Vagina (tissue), 2 donors: ENCODE measurements at regions not wholly inside any gene's neighbourhood (a gene's known extent, or its start where the extent isn't known, plus 50 kb on each side); places are given as distances from the start of the nearest gene placed in this dataset.
"Not testable (repeated sequence)": the region's sequence is repeated elsewhere in the genome, so short reads cannot be mapped to it uniquely, and the experiment has no call there.

Experiments used
- DNase-seq, 2 donors: peaks; one replicate each; pipeline ENCODE4 v3.0.0-alpha.2; 2017; ENCODE audit errors: extremely low spot score in 2 of 2
- H3K27ac ChIP-seq: fragments of 200-600 bp; sonication (generic); one replicate; pipeline ENCODE4 v1.5.1; 2019
- H3K27me3 ChIP-seq: fragments of 200-600 bp; sonication (generic); one replicate; pipeline ENCODE4 v1.5.1; 2019
- H3K36me3 ChIP-seq, 2 donors: fragments of 200-600 bp; sonication (generic); one replicate each; pipeline ENCODE4 v1.5.1; 2017 to 2019
- H3K4me1 ChIP-seq: fragments of 200-600 bp; sonication (generic); one replicate; pipeline ENCODE4 v1.5.1; 2019
- H3K4me3 ChIP-seq, 2 donors: fragments of 200-600 bp; sonication (generic); 1 replicate in 1 of 2; 2 replicates in 1 of 2; pipeline ENCODE4 v1.5.1; 2016 to 2019
- H3K9me3 ChIP-seq: fragments of 200-600 bp; sonication (generic); one replicate; pipeline ENCODE4 v1.5.1; 2019
- POLR2A ChIP-seq, 2 donors: fragments of 450-650 bp; IDR thresholded peaks; one replicate each; pipeline ENCODE4 v1.6.1; 2017; ENCODE audit warnings: antibody characterized with exemption in 2 of 2, mild to moderate bottlenecking in 2 of 2, moderate library complexity in 2 of 2
- POLR2AphosphoS5 ChIP-seq, 2 donors: sonication (generic); formaldehyde crosslinking; IDR thresholded peaks; one replicate each; pipeline ENCODE4 v1.9.0; 2017; ENCODE audit warnings: antibody characterized with exemption in 2 of 2, mild to moderate bottlenecking in 2 of 2, low read depth in 1 of 2; ENCODE audit not compliant: insufficient read depth in 1 of 2
- intact Hi-C: fragments of 100-400 bp; cut with DNase I; formaldehyde crosslinking; loops from one replicate; pipeline ENCODE4 v1.15.1; 2023
- TF ChIP-seq, protein P1 (sequence below), 3 experiments: fragments of 450-650 bp in 2 of 3; fragments of 200-600 bp in 1 of 3; sonication (generic) in 1 of 3; IDR thresholded peaks; one replicate each; pipeline ENCODE4 v1.5.1; 2017 to 2019; ENCODE audit warnings: antibody characterized with exemption in 3 of 3, mild to moderate bottlenecking in 2 of 3, moderate library complexity in 2 of 3

DNA sequence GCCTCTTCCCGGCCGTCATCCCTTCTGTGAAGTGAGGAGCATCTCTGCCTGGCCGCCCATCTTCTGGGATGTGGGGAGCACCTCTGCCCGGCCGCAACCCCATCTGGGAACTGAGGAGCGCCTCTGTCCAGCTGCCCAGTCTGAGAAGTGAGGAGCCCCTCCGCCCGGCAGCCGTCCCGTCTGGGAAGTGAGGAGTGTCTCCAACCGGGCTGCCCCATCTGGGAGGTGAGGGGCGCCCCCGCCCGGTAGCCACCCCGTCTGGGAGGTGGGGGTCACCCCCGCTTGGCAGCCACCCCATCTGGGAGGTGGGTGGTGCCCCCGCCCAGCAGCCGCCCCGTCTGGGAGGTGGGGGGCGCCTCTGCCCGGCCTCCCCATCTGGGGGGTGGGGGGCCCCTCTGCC, 142.3 kb downstream of the LAS1L start:
- Histone ChIP-seq H3K9me3 (no peaks in the 10 kb centered on the region), H3K4me1 (no peaks in the 10 kb centered on the region), H3K27me3 (no peaks in the 10 kb centered on the region), H3K4me3 (no peak overlapping the region), H3K36me3 (no peaks in the 10 kb centered on the region), H3K27ac (no peak overlapping the region)
- DNase-seq, result no peak
- intact Hi-C loops, result no loop called here
- TF ChIP-seq, protein P1, sequence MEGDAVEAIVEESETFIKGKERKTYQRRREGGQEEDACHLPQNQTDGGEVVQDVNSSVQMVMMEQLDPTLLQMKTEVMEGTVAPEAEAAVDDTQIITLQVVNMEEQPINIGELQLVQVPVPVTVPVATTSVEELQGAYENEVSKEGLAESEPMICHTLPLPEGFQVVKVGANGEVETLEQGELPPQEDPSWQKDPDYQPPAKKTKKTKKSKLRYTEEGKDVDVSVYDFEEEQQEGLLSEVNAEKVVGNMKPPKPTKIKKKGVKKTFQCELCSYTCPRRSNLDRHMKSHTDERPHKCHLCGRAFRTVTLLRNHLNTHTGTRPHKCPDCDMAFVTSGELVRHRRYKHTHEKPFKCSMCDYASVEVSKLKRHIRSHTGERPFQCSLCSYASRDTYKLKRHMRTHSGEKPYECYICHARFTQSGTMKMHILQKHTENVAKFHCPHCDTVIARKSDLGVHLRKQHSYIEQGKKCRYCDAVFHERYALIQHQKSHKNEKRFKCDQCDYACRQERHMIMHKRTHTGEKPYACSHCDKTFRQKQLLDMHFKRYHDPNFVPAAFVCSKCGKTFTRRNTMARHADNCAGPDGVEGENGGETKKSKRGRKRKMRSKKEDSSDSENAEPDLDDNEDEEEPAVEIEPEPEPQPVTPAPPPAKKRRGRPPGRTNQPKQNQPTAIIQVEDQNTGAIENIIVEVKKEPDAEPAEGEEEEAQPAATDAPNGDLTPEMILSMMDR (IDR thresholded peaks at IDR 0.05), result no peak
- TF ChIP-seq POLR2A (IDR thresholded peaks at IDR 0.05) (no peak), POLR2AphosphoS5 (IDR thresholded peaks at IDR 0.05; ENCODE audit: insufficient read depth in 1 of 2, low read depth in 1 of 2) (no peak)

GRCh38 chrX:65389120-65389519, 145.5 kb downstream of the LAS1L start:
- DNase-seq, H3K27me3 ChIP-seq, H3K4me3 ChIP-seq, H3K4me1 ChIP-seq, H3K9me3 ChIP-seq, H3K27ac ChIP-seq, H3K36me3 ChIP-seq, intact Hi-C loops: not testable (repeated sequence)
